Naive thymus-derived CD8-positive, alpha-beta T cell (primary cell): ENCODE measurements at regions not wholly inside any gene's neighbourhood (a gene's known extent, or its start where the extent isn't known, plus 50 kb on each side); places are given as distances from the start of the nearest gene placed in this dataset.
"Not testable (repeated sequence)": the region's sequence is repeated elsewhere in the genome, so short reads cannot be mapped to it uniquely, and the experiment has no call there.

Source experiments
- ATAC-seq, 2 donors: fragments of 150-1000 bp; cut with Tn5 transposase in 1 of 2; sonication (Bioruptor Pico), chemical (Tn5 transposase) in 1 of 2; 1 replicate in 1 of 2; 2 replicates in 1 of 2; pipeline ENCODE4 v1.10.0; 2021; ENCODE audit warnings: mild to moderate bottlenecking in 2 of 2, moderate library complexity in 2 of 2
- POLR2A ChIA-PET: fragments of 350-600 bp; sonication (Branson Sonifier 250); formaldehyde crosslinking; loops from one replicate; lab custom pipeline; 2021; ENCODE audit warnings: antibody characterized with exemption; lab: Charles Lee
- DNase-seq, 10 donors: peaks; one replicate each; pipeline versions ENCODE4 v3.0.0 to v3.0.0-alpha.2; 2020 to 2022
- H3K27ac Mint-ChIP-seq, 10 donors: one replicate each; pipeline ENCODE4 v1.8.0; 2020 to 2022; ENCODE audit warnings: mild to moderate bottlenecking in 10 of 10, mixed read lengths in 10 of 10, moderate library complexity in 4 of 10, inconsistent platforms in 1 of 10
- H3K27me3 Mint-ChIP-seq, 5 donors: one replicate each; pipeline ENCODE4 v1.8.0; 2021 to 2022; ENCODE audit warnings: mixed read lengths in 5 of 5
- H3K36me3 Mint-ChIP-seq, 3 donors: one replicate each; pipeline ENCODE4 v1.8.0; 2020 to 2022; ENCODE audit warnings: mixed read lengths in 3 of 3, mild to moderate bottlenecking in 2 of 3, inconsistent platforms in 1 of 3
- H3K4me1 Mint-ChIP-seq, 4 donors: one replicate each; pipeline ENCODE4 v1.8.0; 2021 to 2022; ENCODE audit warnings: mixed read lengths in 4 of 4
- H3K4me3 Mint-ChIP-seq, 10 donors: one replicate each; pipeline ENCODE4 v1.8.0; 2020 to 2022; ENCODE audit warnings: mild to moderate bottlenecking in 10 of 10, mixed read lengths in 10 of 10, moderate library complexity in 6 of 10, inconsistent platforms in 1 of 10
- H3K9me3 Mint-ChIP-seq, 9 donors: one replicate each; pipeline ENCODE4 v1.8.0; 2020 to 2022; ENCODE audit warnings: mixed read lengths in 9 of 9, mild to moderate bottlenecking in 3 of 9, inconsistent platforms in 1 of 9, moderate library complexity in 1 of 9

- Mint-ChIP-seq H3K27ac (no peak overlapping the region), H3K36me3 (no peaks in the 10 kb centered on the region), H3K4me3 (no peak overlapping the region), H3K4me1 (no peaks in the 10 kb centered on the region), H3K9me3 (no peaks in the 10 kb centered on the region), H3K27me3 (peaks cover 0 to 11% (median 4%) of the 10 kb centered on the region in 5 donors)
- ATAC-seq (no peak), DNase-seq (no peak)
- POLR2A ChIA-PET: no interaction called here
Measured at GRCh38 chr3:159881828-159882309, 106.8 kb upstream of the IL12A start.

- Mint-ChIP-seq H3K4me1 (no peaks in the 10 kb centered on the region), H3K9me3 (no peaks in the 10 kb centered on the region), H3K27me3 (peaks cover 0 to 11% (median 4%) of the 10 kb centered on the region in 5 donors), H3K27ac (no peak overlapping the region), H3K4me3 (no peak overlapping the region), H3K36me3 (no peaks in the 10 kb centered on the region)
- ATAC-seq (no peak), DNase-seq (no peak)
- POLR2A ChIA-PET: no interaction called here
Measured at GRCh38 chr3:159882367-159882766, 106.3 kb upstream of the IL12A start.

GRCh38 chr3:159882790-159883779, 105.5 kb upstream of the IL12A start:
- POLR2A ChIA-PET: no interaction called here
- ATAC-seq (no peak), DNase-seq (no peak)
- peaks cover 0 to 7% (median 4%) of the 10 kb centered on the region in 5 donors for H3K27me3 Mint-ChIP-seq
- no peaks in the 10 kb centered on the region for H3K9me3 Mint-ChIP-seq
- no peak overlapping the region for H3K27ac Mint-ChIP-seq
- H3K4me3 Mint-ChIP-seq: no peak overlapping the region
- no peaks in the 10 kb centered on the region for H3K36me3 Mint-ChIP-seq
- no peaks in the 10 kb centered on the region for H3K4me1 Mint-ChIP-seq

GRCh38 chr3:159884661-159885402, 103.8 kb upstream of the IL12A start:
- no peaks in the 10 kb centered on the region for H3K36me3 Mint-ChIP-seq
- DNase-seq (peak in 3 of 10 donors; percentile 3 to 13 (median 9)), ATAC-seq (no peak)
- no peaks in the 10 kb centered on the region for H3K4me1 Mint-ChIP-seq
- H3K27ac Mint-ChIP-seq: no peak overlapping the region
- H3K4me3 Mint-ChIP-seq: no peak overlapping the region
- POLR2A ChIA-PET: no interaction called here
- H3K9me3 Mint-ChIP-seq: no peaks in the 10 kb centered on the region
- H3K27me3 Mint-ChIP-seq: peaks cover 0 to 7% (median 4%) of the 10 kb centered on the region in 5 donors

- ATAC-seq (no peak), DNase-seq (no peak)
- Mint-ChIP-seq H3K4me3 (no peak overlapping the region), H3K9me3 (no peaks in the 10 kb centered on the region), H3K27me3 (peaks cover 0 to 7% (median 4%) of the 10 kb centered on the region in 5 donors), H3K4me1 (no peaks in the 10 kb centered on the region), H3K36me3 (no peaks in the 10 kb centered on the region), H3K27ac (no peak overlapping the region)
- POLR2A ChIA-PET: no interaction called here
Measured at GRCh38 chr3:159886050-159886449, 102.6 kb upstream of the IL12A start.

GRCh38 chr3:159886530-159886929, 102.1 kb upstream of the IL12A start:
- H3K4me3 Mint-ChIP-seq, ATAC-seq, H3K27ac Mint-ChIP-seq, H3K9me3 Mint-ChIP-seq, H3K27me3 Mint-ChIP-seq, H3K4me1 Mint-ChIP-seq, H3K36me3 Mint-ChIP-seq, DNase-seq, POLR2A ChIA-PET: not testable (repeated sequence)

GRCh38 chr3:159887168-159887567, 101.5 kb upstream of the IL12A start:
- H3K9me3 Mint-ChIP-seq: no peaks in the 10 kb centered on the region
- POLR2A ChIA-PET: no interaction called here

GRCh38 chr3:159887911-159888310, 100.7 kb upstream of the IL12A start:
- H3K9me3 Mint-ChIP-seq: no peaks in the 10 kb centered on the region
- H3K4me3 Mint-ChIP-seq: no peak overlapping the region
- no peaks in the 10 kb centered on the region for H3K36me3 Mint-ChIP-seq
- peaks cover under 1 to 3% (median 1%) of the 10 kb centered on the region in 5 donors for H3K27me3 Mint-ChIP-seq
- POLR2A ChIA-PET: no interaction called here
- H3K4me1 Mint-ChIP-seq: no peaks in the 10 kb centered on the region
- no peak for ATAC-seq
- H3K27ac Mint-ChIP-seq: no peak overlapping the region
- DNase-seq: no peak

More at GRCh38 chr3:159887168-159887567, 101.5 kb upstream of the IL12A start:
- Mint-ChIP-seq H3K27ac (no peak overlapping the region), H3K4me3 (no peak overlapping the region), H3K4me1 (no peaks in the 10 kb centered on the region), H3K27me3 (peaks cover 0 to 5% (median 4%) of the 10 kb centered on the region in 5 donors), H3K36me3 (no peaks in the 10 kb centered on the region)
- no peak for ATAC-seq
- DNase-seq: no peak

GRCh38 chr3:159892171-159892795, 96.4 kb upstream of the IL12A start:
- Mint-ChIP-seq H3K4me3 (no peak overlapping the region), H3K4me1 (no peaks in the 10 kb centered on the region), H3K9me3 (no peaks in the 10 kb centered on the region), H3K36me3 (no peaks in the 10 kb centered on the region), H3K27ac (no peak overlapping the region), H3K27me3 (peaks cover 3 to 12% (median 5%) of the 10 kb centered on the region in 5 donors)
- ATAC-seq: no peak
- no peak for DNase-seq
- POLR2A ChIA-PET: no interaction called here

- H3K4me1 Mint-ChIP-seq: no peaks in the 10 kb centered on the region
- H3K9me3 Mint-ChIP-seq: no peaks in the 10 kb centered on the region
- H3K27ac Mint-ChIP-seq: no peak overlapping the region
- H3K36me3 Mint-ChIP-seq: no peaks in the 10 kb centered on the region
- ATAC-seq: no peak
- POLR2A ChIA-PET: no interaction called here
- DNase-seq: no peak
- no peak overlapping the region for H3K4me3 Mint-ChIP-seq
- peaks cover 3 to 12% (median 5%) of the 10 kb centered on the region in 5 donors for H3K27me3 Mint-ChIP-seq
Measured at GRCh38 chr3:159892801-159893200, 95.8 kb upstream of the IL12A start.

- peaks cover 3 to 12% (median 5%) of the 10 kb centered on the region in 5 donors for H3K27me3 Mint-ChIP-seq
- no peaks in the 10 kb centered on the region for H3K9me3 Mint-ChIP-seq
- POLR2A ChIA-PET: no interaction called here
- H3K4me1 Mint-ChIP-seq: no peaks in the 10 kb centered on the region
- DNase-seq (no peak), ATAC-seq (no peak)
- H3K4me3 Mint-ChIP-seq: no peak overlapping the region
- no peak overlapping the region for H3K27ac Mint-ChIP-seq
- H3K36me3 Mint-ChIP-seq: no peaks in the 10 kb centered on the region
Measured at GRCh38 chr3:159894386-159894785, 94.2 kb upstream of the IL12A start.

- Mint-ChIP-seq H3K9me3 (no peaks in the 10 kb centered on the region), H3K27ac (no peak overlapping the region), H3K36me3 (no peaks in the 10 kb centered on the region), H3K27me3 (peaks cover 3 to 14% (median 5%) of the 10 kb centered on the region in 5 donors), H3K4me3 (no peak overlapping the region), H3K4me1 (no peaks in the 10 kb centered on the region)
- ATAC-seq (no peak), DNase-seq (no peak)
- POLR2A ChIA-PET: no interaction called here
Measured at GRCh38 chr3:159895430-159895829, 93.2 kb upstream of the IL12A start.
